B cell (primary cell): ENCODE measurements at regions not wholly inside any gene's neighbourhood (a gene's known extent, or its start where the extent isn't known, plus 50 kb on each side); places are given as distances from the start of the nearest gene placed in this dataset.

Source experiments
- CTCF ChIP-seq: fragments of 200-600 bp; IDR thresholded peaks from one replicate; pipeline ENCODE4 v1.8.0; 2022; ENCODE audit warnings: antibody characterized with exemption, mild to moderate bottlenecking
- EZH2 ChIP-seq: IDR thresholded peaks from 2 replicates; pipeline ENCODE4 v1.6.1; 2012; ENCODE audit warnings: borderline replicate concordance, low read depth, mild to moderate bottlenecking, moderate library complexity, low read length; ENCODE audit not compliant: insufficient read depth, poor library complexity, severe bottlenecking

- TF ChIP-seq CTCF (no peak), EZH2 (no peak)
These were observed 502.9 kb downstream of the CD83 start for GRCh38 chr6:14620522-14620921.
